GM19467 (cell line): ENCODE measurements at regions not wholly inside any gene's neighbourhood (a gene's known extent, or its start where the extent isn't known, plus 50 kb on each side); places are given as distances from the start of the nearest gene placed in this dataset.
"Not testable (repeated sequence)": the region's sequence is repeated elsewhere in the genome, so short reads cannot be mapped to it uniquely, and the experiment has no call there.

Experiments used
- ATAC-seq: cut with Tn5 transposase; IDR thresholded peaks from one replicate; pipeline ENCODE4 v1.9.1; 2021; ENCODE audit warnings: mild to moderate bottlenecking, moderate library complexity; ENCODE audit not compliant: unreplicated experiment

DNA sequence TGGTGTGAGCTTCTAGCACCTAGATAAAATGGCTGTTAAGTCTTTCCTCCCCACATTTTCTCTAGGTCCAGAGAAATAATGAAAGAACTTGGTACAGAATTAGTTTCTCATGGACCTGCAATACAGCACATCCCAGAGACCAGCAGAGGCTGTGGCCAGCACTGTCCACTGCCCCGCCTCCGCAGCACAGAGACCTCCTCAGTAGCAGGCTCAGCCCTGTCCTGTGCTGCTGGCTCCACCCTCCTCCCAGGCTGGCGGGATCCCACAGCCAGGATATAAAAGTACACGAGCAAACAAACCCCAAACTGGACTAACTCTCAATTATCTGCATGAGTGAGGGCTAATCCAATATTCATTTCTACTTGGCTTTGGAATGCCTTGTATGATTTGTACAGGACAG is 401.5 kb downstream of the RPS6KC1 start:
- no peak for ATAC-seq

DNA sequence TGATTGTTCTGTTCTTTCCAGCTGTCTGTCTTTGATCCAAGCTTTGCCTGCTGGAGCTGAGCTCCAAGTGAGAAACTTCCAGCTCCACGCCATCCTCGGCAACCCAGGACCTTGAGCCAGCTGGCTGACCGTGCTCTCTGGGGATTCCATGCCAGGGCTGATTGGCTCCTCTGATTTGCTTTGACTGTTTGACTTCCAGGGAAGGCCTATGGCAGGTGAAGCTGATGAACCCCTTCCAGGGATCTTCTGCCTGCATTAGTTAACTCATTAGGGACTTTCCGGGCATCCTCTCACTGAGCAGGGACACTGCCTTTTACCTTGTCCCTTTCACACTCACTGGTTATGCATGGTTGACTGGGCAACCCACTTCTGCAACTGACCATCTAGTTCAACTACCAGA is 406.1 kb downstream of the RPS6KC1 start:
- ATAC-seq, result no peak

DNA sequence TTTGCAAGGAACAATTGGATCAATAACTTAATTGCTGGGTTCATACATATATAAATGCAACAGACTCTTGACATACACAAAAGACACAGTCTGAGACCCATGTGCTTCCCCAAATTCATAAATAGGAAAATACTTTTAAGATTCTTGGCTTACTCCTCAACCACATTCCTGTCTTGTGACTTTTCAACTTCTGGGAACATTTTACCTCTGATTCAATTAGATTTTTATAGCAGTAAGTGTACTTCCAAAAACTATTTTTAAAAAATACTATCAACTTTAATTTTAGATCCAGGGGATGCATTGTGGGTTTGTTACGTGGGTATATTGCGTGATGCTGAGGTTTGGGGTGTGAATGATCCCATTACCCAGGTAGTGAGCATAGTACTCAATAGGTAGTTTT is 406.7 kb downstream of the RPS6KC1 start:
- ATAC-seq, result no peak

DNA sequence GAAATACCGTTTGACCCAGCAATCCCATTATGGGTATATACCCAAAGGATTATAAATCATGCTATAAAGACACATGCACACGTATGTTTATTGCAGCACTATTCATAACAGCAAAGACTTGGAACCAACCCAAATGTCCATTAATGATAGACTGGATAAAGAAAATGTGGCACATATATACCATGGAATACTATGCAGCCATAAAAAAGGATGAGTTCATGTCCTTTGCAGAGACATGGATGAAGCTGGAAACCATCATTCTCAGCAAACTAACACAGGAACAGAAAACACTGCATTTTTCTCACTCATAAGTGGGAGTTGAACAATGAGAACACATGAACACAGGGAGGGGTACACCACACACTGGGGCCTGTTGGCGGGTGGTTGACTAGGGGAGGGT is 411.3 kb downstream of the RPS6KC1 start:
- not testable (repeated sequence) for ATAC-seq

DNA sequence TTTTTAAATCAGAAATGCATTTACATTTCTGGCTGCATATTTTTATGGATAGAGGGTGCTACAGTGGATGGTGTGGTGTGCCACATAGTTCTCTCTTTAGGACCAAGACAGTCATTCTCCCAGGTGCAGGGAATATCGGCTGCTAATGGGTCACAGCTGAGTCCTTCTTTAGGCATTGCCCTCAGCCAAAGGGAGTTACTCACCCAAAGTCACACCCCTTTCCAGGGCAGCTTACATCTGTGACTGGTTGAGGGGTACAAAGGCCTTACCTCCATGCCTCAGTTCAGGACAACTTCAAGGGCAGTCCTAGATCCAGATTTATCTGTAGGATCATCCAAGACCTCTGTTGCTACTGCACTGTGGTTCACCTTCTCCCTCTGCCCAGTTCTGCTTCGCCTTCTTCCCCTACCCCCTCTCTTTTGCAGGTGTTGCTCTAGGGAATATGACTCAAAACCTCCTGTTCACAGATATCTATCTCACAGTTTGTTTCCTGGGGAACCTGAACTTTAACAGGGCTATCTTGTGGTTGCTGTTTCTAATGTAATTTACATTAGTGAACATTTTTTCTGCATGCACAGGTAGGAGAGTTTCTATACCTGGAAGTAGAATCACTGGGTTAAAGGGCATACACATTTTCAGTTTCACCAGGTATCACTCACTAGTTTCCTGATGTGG is 413.9 kb downstream of the RPS6KC1 start:
- no peak for ATAC-seq

DNA sequence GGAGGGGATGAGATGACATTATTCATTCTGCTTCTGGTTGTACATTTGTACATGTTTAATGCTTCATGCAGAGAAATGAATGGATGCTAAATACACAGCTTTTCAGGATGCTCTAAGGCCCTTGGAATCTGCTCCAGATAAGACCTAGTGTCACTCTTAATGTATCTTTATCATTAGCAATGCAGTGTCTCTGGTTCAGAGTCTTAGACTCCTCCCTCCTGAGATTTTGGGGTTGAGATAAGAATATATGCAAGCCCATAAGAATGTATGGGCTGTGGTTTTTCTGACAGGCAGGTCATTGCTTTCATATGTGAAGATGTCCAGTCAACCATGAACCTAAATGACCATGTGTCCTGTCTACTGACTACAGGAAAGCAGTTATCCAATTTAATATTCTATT is 415.5 kb downstream of the RPS6KC1 start:
- no peak for ATAC-seq

DNA sequence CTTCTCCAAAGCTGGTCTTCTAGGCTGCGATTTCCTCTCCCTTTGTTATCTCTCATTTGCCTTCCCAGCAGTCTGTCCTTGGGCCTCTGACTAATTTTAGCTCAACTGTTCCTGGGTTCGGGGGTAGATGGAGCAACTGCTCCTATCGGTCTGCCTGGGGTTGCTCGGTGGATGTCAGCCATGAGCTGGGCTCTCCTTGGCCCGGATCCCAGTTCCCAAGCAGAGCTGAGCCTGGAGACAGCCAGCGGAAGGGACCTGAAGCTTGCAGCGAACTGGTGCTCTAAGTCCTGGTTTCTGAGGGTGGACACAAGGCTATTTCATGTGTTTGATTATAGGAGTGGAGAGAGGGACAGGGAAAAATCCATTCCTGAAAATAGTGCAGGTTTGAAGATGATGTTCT is 423.0 kb downstream of the RPS6KC1 start:
- ATAC-seq, result no peak

DNA sequence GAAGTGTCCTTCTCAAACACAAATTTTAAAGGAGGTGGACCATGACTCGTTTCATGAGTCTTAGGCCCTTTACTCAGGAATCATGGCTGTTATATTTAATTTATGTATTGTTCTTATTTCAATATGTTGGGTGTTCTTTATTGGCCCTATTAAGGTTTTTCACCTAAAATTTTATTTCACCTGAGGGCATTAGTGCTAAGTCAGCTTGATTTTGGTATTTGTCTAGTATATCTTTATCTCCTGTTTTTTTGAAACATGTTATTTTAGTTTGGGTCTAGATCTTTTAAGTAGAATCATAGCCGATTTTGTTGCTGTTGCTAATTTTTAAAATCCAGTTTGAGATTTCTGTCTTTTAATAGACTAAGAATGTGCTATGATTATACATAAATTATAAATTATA is 430.4 kb downstream of the RPS6KC1 start:
- no peak for ATAC-seq

DNA sequence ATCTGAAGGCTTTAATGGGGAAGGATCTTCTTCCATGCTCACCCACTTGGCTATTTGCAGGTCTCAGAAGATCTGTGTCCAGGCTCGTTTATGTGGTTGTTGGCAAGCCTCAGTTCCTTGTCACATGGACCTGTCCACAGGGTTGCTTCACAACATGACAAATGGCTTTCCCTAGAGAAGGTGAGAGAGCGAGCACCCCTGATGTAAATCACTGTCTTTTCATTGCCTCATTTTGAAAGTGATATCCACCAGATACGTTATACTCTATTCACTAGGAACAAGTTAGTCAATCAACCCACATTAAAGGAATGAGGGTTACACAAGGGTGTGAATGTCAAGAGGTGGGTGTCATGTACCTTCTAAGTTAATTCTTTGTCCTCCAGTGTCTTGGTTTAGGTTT is 433.3 kb downstream of the RPS6KC1 start:
- no peak for ATAC-seq

DNA sequence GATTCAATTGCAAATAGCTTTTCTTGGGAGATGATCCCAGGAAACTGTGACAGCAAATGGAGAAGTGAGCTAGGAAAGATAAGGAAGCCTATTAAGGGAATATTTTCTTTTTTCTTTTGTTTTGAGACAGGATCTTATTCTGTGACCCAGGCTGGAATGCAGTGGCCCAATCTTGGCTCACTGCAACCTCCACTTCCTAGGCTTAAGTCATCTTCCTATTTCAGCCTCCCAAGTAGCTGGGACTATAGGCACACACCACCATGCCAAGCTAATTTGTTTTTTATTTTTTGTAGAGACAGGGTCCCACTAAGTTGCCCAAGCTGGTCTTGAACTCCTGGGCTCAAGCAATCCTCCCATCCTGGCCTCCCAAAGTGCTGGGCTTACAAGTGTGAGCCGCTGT is 433.7 kb downstream of the RPS6KC1 start:
- ATAC-seq, result no peak

DNA sequence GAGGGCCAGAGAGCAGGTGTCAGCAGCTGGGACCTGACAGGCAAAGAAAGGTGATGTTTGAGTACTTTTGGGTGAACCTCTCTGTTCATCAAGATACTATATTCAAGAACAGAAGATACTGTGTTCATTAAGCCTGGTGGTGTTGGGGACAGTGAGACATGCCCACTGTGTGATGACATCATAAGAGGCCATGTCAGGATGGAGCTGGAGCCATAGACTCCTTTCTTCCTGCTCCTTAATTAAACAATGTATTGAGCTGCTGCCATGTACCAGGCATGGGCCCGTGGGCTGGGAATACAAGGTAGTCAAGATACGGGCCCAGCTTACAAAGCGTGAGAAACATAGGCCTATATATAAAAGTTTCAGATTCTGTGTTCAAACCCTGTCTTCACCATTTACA is 435.4 kb downstream of the RPS6KC1 start:
- ATAC-seq, result no peak

DNA sequence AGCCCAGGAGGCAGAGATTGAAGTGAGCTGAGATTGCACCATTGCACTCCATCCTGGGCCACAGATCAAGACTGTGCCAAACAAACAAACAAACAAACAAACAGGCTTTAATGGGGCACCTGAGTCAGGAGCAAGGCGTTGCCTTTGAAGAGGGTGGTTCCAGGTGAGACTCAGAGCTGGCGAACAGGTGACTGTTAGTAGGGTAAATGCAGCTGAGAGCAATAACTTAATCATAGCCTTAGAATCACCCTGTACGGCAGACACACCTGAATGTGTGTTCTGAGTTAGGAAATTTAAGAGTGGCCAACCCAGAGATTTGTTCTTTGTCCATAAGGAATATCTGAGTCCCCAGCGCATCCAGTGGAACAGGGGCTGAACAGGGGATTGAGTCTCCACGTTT is 440.4 kb downstream of the RPS6KC1 start:
- no peak for ATAC-seq

DNA sequence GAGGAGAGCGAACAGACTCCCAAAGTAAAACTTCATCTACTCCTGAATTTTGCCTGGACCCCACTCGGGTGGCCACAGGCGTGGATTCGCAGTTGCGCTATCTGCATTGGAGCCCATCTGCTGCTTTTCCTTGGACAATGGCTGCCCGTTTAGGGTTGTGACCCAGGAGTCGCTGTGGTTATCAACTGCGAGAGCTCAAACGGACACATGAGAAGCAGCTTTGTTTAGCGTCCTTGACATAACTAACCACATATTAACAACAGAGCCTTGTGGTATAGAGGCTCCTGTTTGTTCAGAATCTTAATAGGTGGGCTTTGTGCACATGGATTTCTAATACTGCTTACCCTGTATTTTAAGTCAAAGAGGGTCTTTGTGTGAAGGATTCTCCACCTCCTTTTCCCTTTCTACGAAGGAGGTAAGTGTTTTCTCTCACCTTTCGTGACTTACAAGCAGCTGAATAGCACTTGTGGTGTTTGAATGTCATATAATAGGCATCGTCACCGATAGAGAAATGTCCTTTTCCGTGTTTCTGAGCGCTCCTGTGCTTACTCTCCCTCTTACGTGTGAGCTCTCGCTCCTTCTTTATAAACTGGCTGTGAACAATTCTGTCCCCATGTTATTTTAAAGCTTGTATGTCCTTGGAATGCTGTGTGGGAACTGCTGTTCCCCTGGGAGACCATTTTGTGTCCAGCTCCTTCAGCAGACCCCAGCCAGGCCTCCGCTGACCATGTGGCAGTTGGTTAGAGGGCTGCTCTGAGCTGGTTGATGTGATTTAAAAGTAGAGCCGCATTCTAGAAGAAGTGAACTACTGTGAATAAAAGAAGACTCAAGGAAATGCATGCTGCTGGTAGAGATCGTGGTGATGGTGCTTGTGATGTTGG is 441.4 kb downstream of the RPS6KC1 start:
- ATAC-seq, result no peak

DNA sequence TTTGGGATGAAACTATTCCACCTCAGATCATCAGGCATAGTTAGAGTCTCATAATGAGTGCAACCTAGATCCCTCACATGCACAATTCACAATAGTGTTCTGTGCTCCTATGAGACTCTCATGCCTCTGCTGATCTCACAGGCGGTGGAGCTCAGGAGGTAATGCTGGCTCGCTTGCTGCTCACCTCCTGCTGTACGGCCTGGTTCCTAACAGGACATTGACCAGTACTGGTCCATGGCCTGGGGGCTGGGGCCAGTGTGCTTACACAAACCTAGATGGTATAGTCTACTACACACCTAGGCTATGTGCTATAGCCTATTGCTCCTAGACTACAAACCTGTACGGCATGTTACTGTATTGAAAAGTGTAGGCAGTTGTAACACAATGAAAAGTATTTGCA is 448.4 kb downstream of the RPS6KC1 start:
- no peak for ATAC-seq

DNA sequence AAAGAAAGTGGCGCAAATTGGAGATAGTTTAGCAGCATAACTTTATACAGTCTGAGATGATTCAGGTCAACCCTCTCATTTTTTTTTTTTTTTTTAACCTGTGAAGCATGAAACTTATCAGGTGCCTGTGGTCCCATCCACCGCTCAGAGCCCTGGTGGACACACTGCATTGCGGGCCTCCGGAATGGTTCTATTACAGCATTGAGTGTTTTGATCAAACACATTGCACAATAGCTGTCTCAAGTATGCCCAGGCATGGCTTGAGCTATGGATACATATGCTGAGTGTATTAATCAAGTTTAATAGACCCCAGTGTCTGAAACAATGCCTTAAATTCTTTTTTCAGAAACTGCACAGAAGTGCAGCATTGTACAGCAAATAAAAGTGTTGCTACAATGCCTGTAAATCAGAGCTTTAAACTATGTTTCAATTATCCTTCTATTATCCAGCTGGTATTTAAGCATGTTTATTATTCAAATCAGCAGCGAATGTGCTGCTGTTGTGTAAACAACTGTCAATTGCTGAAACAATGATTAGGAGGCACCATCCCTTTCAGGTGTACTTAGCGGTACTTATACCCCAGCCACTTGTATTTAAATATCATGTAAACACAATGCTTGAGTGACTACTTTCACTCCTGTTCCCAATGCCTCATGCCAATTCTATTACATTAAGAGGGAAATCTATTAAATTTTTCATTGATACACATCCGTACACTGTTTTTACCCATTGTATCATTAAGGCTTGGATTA is 456.6 kb downstream of the RPS6KC1 start:
- no peak for ATAC-seq

DNA sequence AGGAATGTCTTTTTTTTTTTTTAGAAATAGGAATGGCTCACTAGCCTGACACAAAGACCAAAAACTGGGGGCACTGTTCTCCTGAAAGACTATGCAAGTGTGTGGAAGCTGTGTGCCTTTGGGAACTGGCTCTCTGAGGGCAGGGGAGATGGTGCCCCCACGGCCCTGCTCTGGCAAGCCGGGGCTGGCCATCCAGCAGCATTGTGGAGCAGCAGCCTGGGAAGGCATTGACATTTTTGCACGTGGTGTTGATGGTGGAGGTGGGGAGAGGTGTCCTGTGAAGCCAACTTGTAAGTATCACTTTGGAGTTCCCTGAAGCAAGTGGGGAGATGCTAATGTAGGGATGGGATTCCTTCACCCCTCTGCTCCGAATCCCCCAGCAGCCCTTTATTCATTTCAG is 460.1 kb downstream of the RPS6KC1 start:
- ATAC-seq, result no peak

DNA sequence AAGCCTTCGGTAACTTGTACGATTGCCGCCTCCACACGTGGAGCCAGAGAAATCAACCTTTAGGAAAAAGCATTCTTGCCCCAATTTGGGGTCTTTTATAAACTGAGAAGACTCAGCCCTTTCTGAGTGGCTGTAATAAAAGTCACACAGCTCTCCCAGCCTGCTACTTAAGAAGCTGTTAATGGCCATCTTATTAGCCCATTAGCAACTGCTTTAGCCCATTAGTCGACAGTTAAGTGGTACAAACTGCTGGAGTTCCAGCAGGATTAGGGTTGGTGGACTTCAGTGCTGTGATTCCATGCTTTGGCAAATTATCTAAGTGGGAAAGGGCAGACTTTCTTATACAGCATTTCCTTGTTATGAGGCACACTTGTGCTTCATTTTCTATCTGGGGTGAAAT is 461.3 kb downstream of the RPS6KC1 start:
- ATAC-seq, result no peak

DNA sequence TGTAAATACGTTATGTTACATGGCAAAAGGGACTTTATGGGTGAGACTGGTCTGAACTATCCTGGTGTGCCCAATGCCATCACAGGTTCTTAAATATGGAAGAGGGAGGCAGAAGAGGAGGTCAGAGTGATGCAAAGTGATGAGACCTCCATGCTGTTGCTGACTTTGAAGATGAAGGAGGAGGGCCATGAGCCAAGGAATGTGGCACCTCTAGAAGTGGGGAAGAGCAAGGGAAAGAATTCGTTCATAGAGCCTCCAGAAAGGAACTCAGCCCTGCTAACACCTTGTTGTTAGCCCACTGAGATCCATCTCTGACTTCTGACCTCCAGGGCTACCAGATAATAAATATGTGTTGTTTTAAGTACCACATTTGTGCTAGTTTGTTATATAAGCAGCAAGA is 462.0 kb downstream of the RPS6KC1 start:
- ATAC-seq, result no peak

DNA sequence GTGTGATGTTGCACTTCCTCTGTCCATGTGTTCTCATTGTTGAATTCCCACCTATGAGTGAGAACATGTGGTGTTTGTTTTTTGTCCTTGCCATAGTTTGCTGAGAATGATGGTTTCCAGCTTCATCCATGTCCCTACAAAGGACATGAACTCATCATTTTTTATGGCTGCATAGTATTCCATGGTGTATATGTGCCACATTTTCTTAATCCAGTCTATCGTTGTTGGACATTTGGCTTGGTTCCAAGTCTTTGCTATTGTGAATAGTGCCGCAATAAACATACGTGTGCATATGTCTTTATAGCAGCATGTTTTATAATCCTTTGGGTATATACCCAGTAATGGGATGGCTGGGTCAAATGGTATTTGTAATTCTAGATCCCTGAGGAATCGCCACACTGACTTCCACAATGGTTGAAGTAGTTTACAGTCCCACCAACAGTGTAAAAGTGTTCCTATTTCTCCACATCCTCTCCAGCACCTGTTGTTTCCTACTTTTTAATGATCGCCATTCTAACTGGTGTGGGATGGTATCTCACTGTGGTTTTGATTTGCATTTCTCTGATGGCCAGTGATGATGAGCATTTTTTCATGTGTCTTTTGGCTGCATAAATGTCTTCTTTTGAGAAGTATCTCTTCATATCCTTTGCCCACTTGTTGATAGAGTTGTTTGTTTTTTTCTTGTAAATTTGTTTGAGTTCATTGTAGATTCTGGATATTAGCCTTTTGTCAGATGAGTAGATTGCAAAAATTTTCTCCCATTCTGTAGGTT is 463.6 kb downstream of the RPS6KC1 start:
- not testable (repeated sequence) for ATAC-seq

DNA sequence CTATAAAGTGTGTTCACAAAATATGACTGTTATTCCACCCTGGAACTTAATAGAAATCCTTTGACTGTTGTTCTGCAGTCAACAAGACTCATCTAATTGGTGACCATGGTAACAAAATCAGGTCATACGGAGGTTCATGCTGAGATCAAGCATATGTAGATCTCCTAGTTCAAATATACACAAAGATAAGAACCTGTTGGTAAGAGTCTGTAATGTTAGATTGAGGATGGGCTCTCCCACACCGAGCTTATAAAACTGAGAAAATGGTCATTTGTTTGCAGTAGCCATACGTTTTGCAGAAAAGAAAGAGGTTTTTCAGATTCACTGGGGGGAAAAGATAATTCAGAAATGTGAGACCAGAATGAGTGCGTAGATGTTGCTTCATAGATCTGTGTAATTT is 468.1 kb downstream of the RPS6KC1 start:
- ATAC-seq, result no peak

DNA sequence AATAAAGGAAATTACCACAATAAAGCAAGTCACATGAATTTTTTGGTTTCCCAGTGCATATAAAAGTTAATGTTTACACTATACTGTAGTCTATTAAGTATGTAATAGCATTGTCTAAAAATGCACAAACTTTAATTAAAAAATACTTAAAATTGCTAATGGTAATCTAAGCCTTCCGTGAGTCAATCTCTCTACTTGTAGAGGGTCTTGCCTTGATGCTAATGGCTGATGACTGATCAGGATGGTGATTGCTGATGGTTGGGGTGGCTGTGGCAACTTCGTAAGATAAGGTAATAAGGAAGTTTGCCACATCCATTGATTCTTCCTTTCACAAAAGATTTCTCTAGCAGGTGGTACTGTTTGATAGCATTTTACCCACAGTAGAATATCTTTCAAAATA is 466.6 kb upstream of the PROX1 start:
- ATAC-seq, result no peak
